Trophoblast cell (in vitro differentiated cells and primary cell): ENCODE measurements at regions not wholly inside any gene's neighbourhood (a gene's known extent, or its start where the extent isn't known, plus 50 kb on each side); places are given as distances from the start of the nearest gene placed in this dataset.

Experiments
- DNase-seq, 2 donors: peaks; one replicate each; pipeline ENCODE4 v3.0.0-alpha.2; 2016
- H2AFZ ChIP-seq: 2 replicates; pipeline ENCODE4 v1.6.1; 2013; ENCODE audit warnings: low read length, moderate library complexity, mild to moderate bottlenecking; ENCODE audit not compliant: insufficient read depth, poor library complexity
- H2AK5ac ChIP-seq: 2 replicates; pipeline ENCODE4 v1.6.1; 2013; ENCODE audit warnings: mild to moderate bottlenecking, low read length
- H2BK120ac ChIP-seq: 2 replicates; pipeline ENCODE4 v1.6.1; 2013; ENCODE audit warnings: low read length, mild to moderate bottlenecking, moderate library complexity; ENCODE audit not compliant: insufficient read depth, poor library complexity
- H2BK12ac ChIP-seq: 2 replicates; pipeline ENCODE4 v1.6.1; 2013; ENCODE audit warnings: mild to moderate bottlenecking, low read length, moderate library complexity
- H2BK5ac ChIP-seq: 2 replicates; pipeline ENCODE4 v1.6.1; 2013; ENCODE audit warnings: low read length, low read depth, moderate library complexity, mild to moderate bottlenecking; ENCODE audit not compliant: poor library complexity
- H3K14ac ChIP-seq: 2 replicates; pipeline ENCODE4 v1.6.1; 2013; ENCODE audit warnings: mild to moderate bottlenecking, low read length
- H3K18ac ChIP-seq: 2 replicates; pipeline ENCODE4 v1.6.1; 2013; ENCODE audit warnings: mild to moderate bottlenecking, low read length
- H3K23ac ChIP-seq: 2 replicates; pipeline ENCODE4 v1.6.1; 2013; ENCODE audit warnings: low read length
- H3K27ac ChIP-seq: 2 replicates; pipeline ENCODE4 v1.5.1; 2013; ENCODE audit warnings: low read depth, mild to moderate bottlenecking, inconsistent platforms, low read length, moderate library complexity
- H3K27me3 ChIP-seq: 2 replicates; pipeline ENCODE4 v1.6.1; 2013; ENCODE audit warnings: inconsistent platforms, mild to moderate bottlenecking, low read length, moderate library complexity; ENCODE audit not compliant: insufficient read depth
- H3K36me3 ChIP-seq, 2 experiments: 1 replicate in 1 of 2; 2 replicates in 1 of 2; pipeline ENCODE4 v1.6.1; 2013; ENCODE audit warnings: low read length in 2 of 2, mild to moderate bottlenecking in 2 of 2, moderate library complexity in 1 of 2; ENCODE audit not compliant: insufficient read depth in 2 of 2, control insufficient read depth in 1 of 2
- H3K4ac ChIP-seq: 2 replicates; pipeline ENCODE4 v1.6.1; 2013; ENCODE audit warnings: low read depth, mild to moderate bottlenecking, low read length, moderate library complexity
- H3K4me1 ChIP-seq, 2 experiments: 1 replicate in 1 of 2; 2 replicates in 1 of 2; pipeline ENCODE4 v1.6.1; 2013; ENCODE audit warnings: low read length in 2 of 2, mild to moderate bottlenecking in 2 of 2, moderate library complexity in 1 of 2; ENCODE audit not compliant: insufficient read depth in 2 of 2, control insufficient read depth in 1 of 2
- H3K4me2 ChIP-seq: 2 replicates; pipeline ENCODE4 v1.6.1; 2013; ENCODE audit warnings: inconsistent platforms, mild to moderate bottlenecking, low read length, moderate library complexity
- H3K4me3 ChIP-seq: 2 replicates; pipeline ENCODE4 v1.5.1; 2013; ENCODE audit warnings: mild to moderate bottlenecking, low read depth, low read length, inconsistent platforms
- H3K79me1 ChIP-seq: one replicate; pipeline ENCODE4 v1.6.1; 2013; ENCODE audit warnings: low read length
- H3K79me2 ChIP-seq: 2 replicates; pipeline ENCODE4 v1.6.1; 2013; ENCODE audit warnings: low read length, mild to moderate bottlenecking; ENCODE audit not compliant: control insufficient read depth, insufficient read depth, poor library complexity
- H3K9ac ChIP-seq: 2 replicates; pipeline ENCODE4 v1.6.1; 2013; ENCODE audit warnings: mild to moderate bottlenecking, low read length
- H3K9me3 ChIP-seq: 2 replicates; pipeline ENCODE4 v1.6.1; 2013; ENCODE audit warnings: low read depth, mild to moderate bottlenecking, control low read depth, inconsistent platforms, low read length; ENCODE audit not compliant: insufficient read depth
- H4K12ac ChIP-seq: 2 replicates; pipeline ENCODE4 v1.6.1; 2013; ENCODE audit warnings: low read depth, mild to moderate bottlenecking, low read length, moderate library complexity
- H4K8ac ChIP-seq: 2 replicates; pipeline ENCODE4 v1.6.1; 2013; ENCODE audit warnings: low read depth, mild to moderate bottlenecking, low read length, moderate library complexity
- H4K91ac ChIP-seq: one replicate; pipeline ENCODE4 v1.6.1; 2013; ENCODE audit warnings: low read depth, mild to moderate bottlenecking, low read length, moderate library complexity
- WGBS: extraction: QIAGEN DNeasy Blood & Tissue Kit; methylation state at CpG from one replicate; pipeline ENCODE4 v1.1.7; 2013; ENCODE audit warnings: missing lambda C conversion rate; ENCODE audit not compliant: insufficient read length, insufficient coverage; ENCODE audit errors: extremely low coverage; 5-methylcytosine and 5-hydroxymethylcytosine counted together

GRCh38 chr18:41150316-41150715, 804.7 kb upstream of the PIK3C3 start:
- H2AFZ ChIP-seq, result no peak overlapping the region
- H2BK5ac ChIP-seq, result no peak overlapping the region
- H3K4me1 ChIP-seq, result no peaks in the 10 kb centered on the region
- no peaks in the 10 kb centered on the region for H3K79me1 ChIP-seq
- H4K12ac ChIP-seq, result no peak overlapping the region
- WGBS, result no CpG with 5 or more reads among the region's 2 CpGs
- no peak overlapping the region for H2BK12ac ChIP-seq
- H3K27ac ChIP-seq, result no peak overlapping the region
- H3K36me3 ChIP-seq, result no peaks in the 10 kb centered on the region
- no peak overlapping the region for H3K4ac ChIP-seq
- H3K4me3 ChIP-seq, result no peak overlapping the region
- H3K9me3 ChIP-seq, result no peaks in the 10 kb centered on the region
- H4K91ac ChIP-seq, result no peak overlapping the region
- no peak overlapping the region for H2BK120ac ChIP-seq
- H3K9ac ChIP-seq, result no peak overlapping the region
- no peaks in the 10 kb centered on the region for H3K79me2 ChIP-seq
- no peak overlapping the region for H3K4me2 ChIP-seq
- DNase-seq, result no peak
- no peak overlapping the region for H3K18ac ChIP-seq
- no peak overlapping the region for H3K14ac ChIP-seq
- H3K23ac ChIP-seq, result no peak overlapping the region
- no peaks in the 10 kb centered on the region for H3K27me3 ChIP-seq
- H4K8ac ChIP-seq, result no peak overlapping the region
- H2AK5ac ChIP-seq, result no peak overlapping the region

GRCh38 chr18:41146301-41146700, 808.7 kb upstream of the PIK3C3 start:
- Histone ChIP-seq H2BK120ac (no peak overlapping the region), H3K9ac (no peak overlapping the region), H3K4ac (no peak overlapping the region), H3K14ac (no peak overlapping the region), H3K23ac (no peak overlapping the region), H3K4me3 (no peak overlapping the region), H3K36me3 (no peaks in the 10 kb centered on the region), H2AK5ac (no peak overlapping the region), H4K12ac (no peak overlapping the region), H3K27ac (no peak overlapping the region), H4K8ac (no peak overlapping the region), H3K79me1 (no peaks in the 10 kb centered on the region), H3K4me1 (no peaks in the 10 kb centered on the region), H2AFZ (no peak overlapping the region), H3K4me2 (no peak overlapping the region), H3K9me3 (no peaks in the 10 kb centered on the region), H2BK12ac (no peak overlapping the region), H3K79me2 (no peaks in the 10 kb centered on the region), H4K91ac (no peak overlapping the region), H3K18ac (no peak overlapping the region), H3K27me3 (no peaks in the 10 kb centered on the region), H2BK5ac (no peak overlapping the region)
- WGBS, result no CpG with 5 or more reads among the region's 1 CpG
- no peak for DNase-seq

- no peak overlapping the region for H3K14ac ChIP-seq
- no peak overlapping the region for H3K4me2 ChIP-seq
- H3K36me3 ChIP-seq, result no peaks in the 10 kb centered on the region
- DNase-seq, result peak in 1 of 2 donors; percentile 12
- H4K8ac ChIP-seq, result no peak overlapping the region
- no peak overlapping the region for H2AFZ ChIP-seq
- no peak overlapping the region for H3K9ac ChIP-seq
- H3K9me3 ChIP-seq, result no peaks in the 10 kb centered on the region
- H2AK5ac ChIP-seq, result no peak overlapping the region
- H2BK12ac ChIP-seq, result no peak overlapping the region
- H3K27me3 ChIP-seq, result no peaks in the 10 kb centered on the region
- H3K18ac ChIP-seq, result no peak overlapping the region
- H4K12ac ChIP-seq, result no peak overlapping the region
- H3K79me1 ChIP-seq, result no peaks in the 10 kb centered on the region
- H3K4me3 ChIP-seq, result no peak overlapping the region
- no peaks in the 10 kb centered on the region for H3K4me1 ChIP-seq
- H3K79me2 ChIP-seq, result no peaks in the 10 kb centered on the region
- no peak overlapping the region for H3K23ac ChIP-seq
- H3K4ac ChIP-seq, result no peak overlapping the region
- H2BK120ac ChIP-seq, result no peak overlapping the region
- no peak overlapping the region for H4K91ac ChIP-seq
- H2BK5ac ChIP-seq, result no peak overlapping the region
- H3K27ac ChIP-seq, result no peak overlapping the region
Observed at GRCh38 chr18:41145516-41145915, 809.5 kb upstream of the PIK3C3 start.

- no peak overlapping the region for H3K23ac ChIP-seq
- H2BK120ac ChIP-seq, result no peak overlapping the region
- H3K36me3 ChIP-seq, result no peaks in the 10 kb centered on the region
- H2BK5ac ChIP-seq, result no peak overlapping the region
- H3K9ac ChIP-seq, result no peak overlapping the region
- no peak overlapping the region for H3K4me3 ChIP-seq
- H3K18ac ChIP-seq, result no peak overlapping the region
- no peak overlapping the region for H4K91ac ChIP-seq
- no peak overlapping the region for H4K12ac ChIP-seq
- no peak overlapping the region for H3K27ac ChIP-seq
- H4K8ac ChIP-seq, result no peak overlapping the region
- DNase-seq, result no peak
- H3K27me3 ChIP-seq, result no peaks in the 10 kb centered on the region
- H3K79me2 ChIP-seq, result no peaks in the 10 kb centered on the region
- H3K4me2 ChIP-seq, result no peak overlapping the region
- H3K4ac ChIP-seq, result no peak overlapping the region
- no peak overlapping the region for H2AFZ ChIP-seq
- no peaks in the 10 kb centered on the region for H3K4me1 ChIP-seq
- H2BK12ac ChIP-seq, result no peak overlapping the region
- no peaks in the 10 kb centered on the region for H3K79me1 ChIP-seq
- H2AK5ac ChIP-seq, result no peak overlapping the region
- no peak overlapping the region for H3K14ac ChIP-seq
- no CpG with 5 or more reads among the region's 1 CpG for WGBS
- H3K9me3 ChIP-seq, result no peaks in the 10 kb centered on the region
Observed at GRCh38 chr18:41144441-41144840, 810.6 kb upstream of the PIK3C3 start.
